Endothelial cell of umbilical vein (primary cell): ENCODE measurements at regions not wholly inside any gene's neighbourhood (a gene's known extent, or its start where the extent isn't known, plus 50 kb on each side); places are given as distances from the start of the nearest gene placed in this dataset.

Experiments
- BruUV-seq: library from RNA; stranded (reverse); fragments of 400-500 nt; replicated peaks from 2 replicates; lab custom pipeline; 2021; lab: Mats Ljungman, UMichigan
- CTCF ChIA-PET: fragments of 300-600, 350-600 bp; sonication (Branson Sonifier 250); formaldehyde crosslinking; loops from one replicate; lab custom pipeline; 2021; ENCODE audit warnings: antibody characterized with exemption, inconsistent platforms; lab: Charles Lee
- POLR2A ChIA-PET: fragments of 300-600, 350-600 bp; sonication (Branson Sonifier 250); formaldehyde crosslinking; loops from one replicate; lab custom pipeline; 2021; ENCODE audit warnings: antibody characterized with exemption, inconsistent platforms; lab: Charles Lee
- DNase-seq: peaks from one replicate; pipeline ENCODE4 v3.0.0-alpha.2; 2011; ENCODE audit warnings: low read depth, low spot score
- FAIRE-seq: peaks from 2 replicates; lab custom pipeline; 2011; peaks lifted over from hg19 to GRCh38; lab: Jason Lieb, UNC
- H2AFZ ChIP-seq: 2 replicates; pipeline ENCODE4 v1.6.0; 2012; ENCODE audit warnings: low read depth, low read length, control low read depth, inconsistent platforms
- H3K27ac ChIP-seq: 2 replicates; pipeline ENCODE4 v1.5.1; 2011; ENCODE audit warnings: low read depth, mild to moderate bottlenecking, control low read depth, low read length, moderate library complexity; ENCODE audit not compliant: insufficient read depth
- H3K27me3 ChIP-seq, 2 experiments: 2 replicates each; pipeline versions ENCODE4 v1.6.0 to v1.6.1; 2011; ENCODE audit warnings: low read length in 2 of 2, mixed read lengths in 1 of 2; ENCODE audit not compliant: control insufficient read depth in 2 of 2, insufficient read depth in 2 of 2
- H3K36me3 ChIP-seq, 2 experiments: 2 replicates in 1 of 2; 3 replicates in 1 of 2; pipeline ENCODE4 v1.5.1; 2011; ENCODE audit warnings: low read length in 2 of 2, mild to moderate bottlenecking in 1 of 2, moderate library complexity in 1 of 2; ENCODE audit not compliant: control insufficient read depth in 2 of 2, insufficient read depth in 2 of 2; ENCODE audit errors: extremely low read depth in 1 of 2
- H3K4me1 ChIP-seq: 3 replicates; pipeline ENCODE4 v1.5.1; 2011; ENCODE audit warnings: mild to moderate bottlenecking, low read length; ENCODE audit not compliant: control insufficient read depth, insufficient read depth; ENCODE audit errors: extremely low read depth
- H3K4me2 ChIP-seq: 2 replicates; pipeline ENCODE4 v1.6.1; 2011; ENCODE audit warnings: low read length, control low read depth, mixed read lengths; ENCODE audit not compliant: insufficient read depth
- H3K4me3 ChIP-seq, 3 experiments: fragments of 200-600 bp in 1 of 3; sonication (generic), shearing (Covaris generic) in 1 of 3; replicated peaks in 1 of 3; 2 replicates each; pipeline ENCODE4 v1.5.1; 2011 to 2016; ENCODE audit warnings: control low read depth in 3 of 3, low read length in 3 of 3, mild to moderate bottlenecking in 2 of 3, inconsistent platforms in 1 of 3, low read depth in 1 of 3, moderate library complexity in 1 of 3; ENCODE audit not compliant: insufficient read depth in 1 of 3
- H3K79me2 ChIP-seq: 2 replicates; pipeline ENCODE4 v1.6.0; 2012; ENCODE audit warnings: low read length, inconsistent platforms; ENCODE audit not compliant: control insufficient read depth, insufficient read depth
- H3K9ac ChIP-seq: replicated peaks from 2 replicates; pipeline ENCODE3; 2011; ENCODE audit warnings: low read length, control low read depth; ENCODE audit not compliant: insufficient read depth; ENCODE audit errors: extremely low read depth
- H3K9me1 ChIP-seq: replicated peaks from 3 replicates; pipeline ENCODE4 v1.6.0; 2011; ENCODE audit warnings: mild to moderate bottlenecking, low read length; ENCODE audit not compliant: control insufficient read depth, insufficient read depth; ENCODE audit errors: extremely low read depth
- H3K9me3 ChIP-seq: replicated peaks from 2 replicates; pipeline ENCODE4 v1.5.1; 2012; ENCODE audit warnings: low read length, inconsistent platforms; ENCODE audit not compliant: control insufficient read depth, insufficient read depth
- H4K20me1 ChIP-seq: replicated peaks from 2 replicates; pipeline ENCODE3; 2011; ENCODE audit warnings: mild to moderate bottlenecking, low read length; ENCODE audit not compliant: control insufficient read depth, insufficient read depth; ENCODE audit errors: extremely low read depth
- CTCF ChIP-seq, 2 donors: IDR thresholded peaks; 1 replicate in 1 of 2; 2 replicates in 1 of 2; pipeline ENCODE4 v1.5.1; 2011; ENCODE audit warnings: low read length in 2 of 2, mild to moderate bottlenecking in 2 of 2, moderate library complexity in 2 of 2, control low read depth in 1 of 2, inconsistent platforms in 1 of 2, low read depth in 1 of 2; ENCODE audit not compliant: insufficient read depth in 1 of 2; ENCODE audit errors: extremely low read depth in 1 of 2
- EZH2 ChIP-seq: IDR thresholded peaks from 2 replicates; pipeline ENCODE4 v1.6.1; 2012; ENCODE audit warnings: borderline replicate concordance, low read depth, mild to moderate bottlenecking, moderate library complexity, low read length, inconsistent platforms; ENCODE audit not compliant: severe bottlenecking
- FOS ChIP-seq: IDR thresholded peaks from 2 replicates; pipeline ENCODE4 v1.6.1; 2011; ENCODE audit warnings: mild to moderate bottlenecking, low read length, moderate library complexity, borderline replicate concordance; ENCODE audit not compliant: insufficient read depth
- GATA2 ChIP-seq: IDR thresholded peaks from 2 replicates; pipeline ENCODE4 v1.7.0; 2011; ENCODE audit warnings: low read depth, mild to moderate bottlenecking, moderate library complexity, mixed read lengths, low read length; ENCODE audit not compliant: insufficient read length, insufficient read depth
- JUN ChIP-seq: IDR thresholded peaks from 2 replicates; pipeline ENCODE4 v1.6.1; 2011; ENCODE audit warnings: borderline replicate concordance, low read depth; ENCODE audit not compliant: insufficient read length, insufficient read depth
- MAX ChIP-seq: IDR thresholded peaks from 2 replicates; pipeline ENCODE4 v1.6.1; 2011; ENCODE audit not compliant: insufficient read depth, insufficient read length
- MYC ChIP-seq: IDR thresholded peaks from one replicate; pipeline ENCODE4 v1.6.1; 2011; ENCODE audit warnings: mild to moderate bottlenecking, low read depth, low read length
- POLR2A ChIP-seq: IDR thresholded peaks from 2 replicates; pipeline ENCODE4 v1.6.1; 2012; ENCODE audit warnings: low read depth, mild to moderate bottlenecking, control low read depth, low read length
- POLR2AphosphoS5 ChIP-seq: IDR thresholded peaks from 2 replicates; pipeline ENCODE4 v1.6.1; 2012; ENCODE audit warnings: low read depth, mild to moderate bottlenecking, control low read depth, low read length, moderate library complexity; ENCODE audit not compliant: insufficient read depth
- dilution Hi-C: fragments of 300-500 bp; cut with MboI; formaldehyde crosslinking; loops from one replicate; pipeline ENCODE4 v1.15.0; 2019; ENCODE audit warnings: low sequenced_read_pairs; ENCODE audit not compliant: extremely low pct_ligation_motif_present
- intact Hi-C: fragments of 100-400 bp; cut with micrococcal nuclease; formaldehyde crosslinking; loops from one replicate; pipeline ENCODE4 v1.10.0; 2022

DNA sequence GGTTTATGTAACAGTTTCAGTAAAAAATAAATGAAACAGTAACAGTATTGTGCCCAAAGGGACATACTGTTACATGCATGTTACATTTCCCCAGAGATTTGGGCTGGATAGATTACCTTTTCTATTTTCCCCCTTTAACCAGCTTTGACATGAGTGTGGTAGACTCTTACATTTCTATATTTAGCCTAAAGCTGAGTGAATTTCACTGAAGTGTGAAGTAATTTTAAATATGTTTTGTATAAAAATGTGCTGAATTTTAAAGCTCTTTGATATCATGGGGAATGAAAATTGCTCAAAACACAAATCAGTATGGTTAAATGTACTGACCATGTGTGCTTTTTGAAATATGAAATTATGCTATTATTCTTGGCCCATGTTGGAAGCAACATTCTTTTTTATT lies 122.3 kb upstream of the CDH10 start:
- POLR2A ChIA-PET: no interaction called here
- peaks cover 6% of the 10 kb centered on the region for H3K9me3 ChIP-seq
- no peaks in the 10 kb centered on the region for H4K20me1 ChIP-seq
- TF ChIP-seq MAX (no peak), CTCF (IDR thresholded peaks at IDR 0.05; ENCODE audit: extremely low read depth in 1 of 2, insufficient read depth in 1 of 2, low read depth in 1 of 2, low read length in 2 of 2) (no peak)
- H3K9ac ChIP-seq: no peak overlapping the region
- no peak overlapping the region for H3K4me3 ChIP-seq
- FAIRE-seq: no peak
- no peaks in the 10 kb centered on the region for H3K27me3 ChIP-seq
- BruUV-seq: no TSS peak
- dilution Hi-C loops (no loop called here), intact Hi-C loops (no loop called here)
- no peak overlapping the region for H2AFZ ChIP-seq
- CTCF ChIA-PET: no interaction called here
- H3K79me2 ChIP-seq: no peaks in the 10 kb centered on the region
- H3K9me1 ChIP-seq: no peaks in the 10 kb centered on the region
- H3K4me1 ChIP-seq: no peaks in the 10 kb centered on the region
- no peak overlapping the region for H3K27ac ChIP-seq
- DNase-seq: no peak
- no peaks in the 10 kb centered on the region for H3K36me3 ChIP-seq
- no peak overlapping the region for H3K4me2 ChIP-seq

DNA sequence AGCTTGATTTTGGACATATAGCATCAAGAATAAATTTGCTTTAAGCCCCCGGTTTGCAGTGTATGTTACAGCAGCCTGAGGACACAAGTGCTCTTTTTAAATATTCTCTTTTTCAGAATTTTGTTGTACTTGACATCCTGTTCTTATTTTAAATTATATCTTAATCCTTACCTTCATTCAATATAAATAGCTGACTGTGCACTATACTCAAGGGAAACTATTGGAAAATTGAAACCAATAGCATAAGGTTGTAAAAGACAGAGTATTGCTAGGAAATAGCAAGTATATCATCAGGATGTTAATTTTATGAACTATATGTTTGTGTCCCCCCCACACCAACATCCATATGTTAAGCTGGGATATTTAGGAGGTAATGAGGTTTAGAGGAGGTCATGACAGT lies 120.4 kb upstream of the CDH10 start:
- CTCF ChIA-PET: interaction anchor here (0.6 kb wide), 1 partner anchor 603 kb away, joined by 6 read pairs; no protein-coding TSS in a partner anchor
- dilution Hi-C loops: no loop called here

More for the DNA sequence above, 120.4 kb upstream of the CDH10 start:
- Histone ChIP-seq H3K79me2 (no peaks in the 10 kb centered on the region), H3K9me3 (peaks cover 6% of the 10 kb centered on the region), H3K4me2 (no peak overlapping the region), H2AFZ (no peak overlapping the region), H3K27ac (no peak overlapping the region), H4K20me1 (no peaks in the 10 kb centered on the region), H3K4me3 (no peak overlapping the region), H3K9me1 (no peaks in the 10 kb centered on the region), H3K36me3 (no peaks in the 10 kb centered on the region), H3K9ac (no peak overlapping the region), H3K4me1 (no peaks in the 10 kb centered on the region), H3K27me3 (no peaks in the 10 kb centered on the region)
- BruUV-seq: no TSS peak
- POLR2A ChIA-PET: no interaction called here
- FAIRE-seq: no peak
- no peak for TF ChIP-seq EZH2
- TF ChIP-seq MAX: no peak
- TF ChIP-seq POLR2AphosphoS5: no peak
- no peak for TF ChIP-seq FOS
- TF ChIP-seq MYC: no peak
- TF ChIP-seq GATA2: no peak
- no peak for TF ChIP-seq JUN
- TF ChIP-seq CTCF (IDR thresholded peaks at IDR 0.05; ENCODE audit: extremely low read depth in 1 of 2, insufficient read depth in 1 of 2, low read depth in 1 of 2, low read length in 2 of 2): no peak
- TF ChIP-seq POLR2A: no peak
- intact Hi-C loops: no loop called here
- DNase-seq: no peak
